ENCODE measurements at regions not wholly inside any gene's neighbourhood (a gene's known extent, or its start where the extent isn't known, plus 50 kb on each side); places are given as distances from the start of the nearest gene placed in this dataset.

DNA sequence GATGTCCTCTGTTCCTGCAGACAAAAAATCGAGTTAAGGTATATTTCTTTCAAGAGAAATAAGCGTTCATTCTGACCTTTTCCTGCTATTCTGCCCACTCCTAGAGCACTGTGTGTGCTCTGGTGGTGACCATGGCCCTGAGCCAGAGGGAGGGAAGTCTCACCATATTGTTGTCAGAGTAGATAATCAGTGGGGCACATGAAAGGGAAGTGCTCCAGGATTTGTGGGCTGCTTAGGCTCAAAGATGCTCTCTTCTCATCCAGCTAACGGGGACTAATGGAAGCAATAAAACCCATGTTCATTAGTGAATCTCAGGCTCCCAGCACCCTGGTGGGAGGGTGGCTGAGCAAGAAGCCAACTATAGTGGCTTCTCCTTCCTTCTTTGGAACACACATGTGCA lies 70.7 kb upstream of the EOMES start:
- TF ChIP-seq, protein P1, sequence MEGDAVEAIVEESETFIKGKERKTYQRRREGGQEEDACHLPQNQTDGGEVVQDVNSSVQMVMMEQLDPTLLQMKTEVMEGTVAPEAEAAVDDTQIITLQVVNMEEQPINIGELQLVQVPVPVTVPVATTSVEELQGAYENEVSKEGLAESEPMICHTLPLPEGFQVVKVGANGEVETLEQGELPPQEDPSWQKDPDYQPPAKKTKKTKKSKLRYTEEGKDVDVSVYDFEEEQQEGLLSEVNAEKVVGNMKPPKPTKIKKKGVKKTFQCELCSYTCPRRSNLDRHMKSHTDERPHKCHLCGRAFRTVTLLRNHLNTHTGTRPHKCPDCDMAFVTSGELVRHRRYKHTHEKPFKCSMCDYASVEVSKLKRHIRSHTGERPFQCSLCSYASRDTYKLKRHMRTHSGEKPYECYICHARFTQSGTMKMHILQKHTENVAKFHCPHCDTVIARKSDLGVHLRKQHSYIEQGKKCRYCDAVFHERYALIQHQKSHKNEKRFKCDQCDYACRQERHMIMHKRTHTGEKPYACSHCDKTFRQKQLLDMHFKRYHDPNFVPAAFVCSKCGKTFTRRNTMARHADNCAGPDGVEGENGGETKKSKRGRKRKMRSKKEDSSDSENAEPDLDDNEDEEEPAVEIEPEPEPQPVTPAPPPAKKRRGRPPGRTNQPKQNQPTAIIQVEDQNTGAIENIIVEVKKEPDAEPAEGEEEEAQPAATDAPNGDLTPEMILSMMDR (IDR thresholded peaks at IDR 0.05; ENCODE audit: low read length), result no peak
- TF ChIP-seq EZH2phosphoT487 (IDR thresholded peaks at IDR 0.05; ENCODE audit: low read length) (no peak), EZH2 (optimal IDR thresholded peaks at IDR 0.05; ENCODE audit: low read depth, low read length) (no peak)
